ENCODE measurements at regions not wholly inside any gene's neighbourhood (a gene's known extent, or its start where the extent isn't known, plus 50 kb on each side); places are given as distances from the start of the nearest gene placed in this dataset.

DNA sequence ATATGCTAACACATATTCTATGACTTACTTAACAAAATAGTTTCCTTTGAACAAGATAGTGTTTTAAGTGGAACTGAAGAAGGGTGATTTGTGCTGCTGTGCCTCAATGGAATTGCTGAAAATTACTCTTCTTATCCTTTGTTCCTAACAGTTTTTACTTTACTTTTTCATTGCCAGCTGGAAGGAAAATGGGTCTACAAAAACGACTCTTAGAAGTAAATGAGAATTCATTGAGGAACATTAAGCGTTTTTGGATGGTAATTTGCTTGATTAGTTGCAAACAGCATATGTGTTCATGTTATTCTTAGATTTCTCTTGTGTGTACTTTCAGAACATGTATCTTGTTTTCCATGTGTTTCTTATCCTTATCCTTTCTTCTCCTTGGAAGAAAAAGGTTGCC, 170.4 kb upstream of the VEGFC start:
- TF ChIP-seq, protein P1, sequence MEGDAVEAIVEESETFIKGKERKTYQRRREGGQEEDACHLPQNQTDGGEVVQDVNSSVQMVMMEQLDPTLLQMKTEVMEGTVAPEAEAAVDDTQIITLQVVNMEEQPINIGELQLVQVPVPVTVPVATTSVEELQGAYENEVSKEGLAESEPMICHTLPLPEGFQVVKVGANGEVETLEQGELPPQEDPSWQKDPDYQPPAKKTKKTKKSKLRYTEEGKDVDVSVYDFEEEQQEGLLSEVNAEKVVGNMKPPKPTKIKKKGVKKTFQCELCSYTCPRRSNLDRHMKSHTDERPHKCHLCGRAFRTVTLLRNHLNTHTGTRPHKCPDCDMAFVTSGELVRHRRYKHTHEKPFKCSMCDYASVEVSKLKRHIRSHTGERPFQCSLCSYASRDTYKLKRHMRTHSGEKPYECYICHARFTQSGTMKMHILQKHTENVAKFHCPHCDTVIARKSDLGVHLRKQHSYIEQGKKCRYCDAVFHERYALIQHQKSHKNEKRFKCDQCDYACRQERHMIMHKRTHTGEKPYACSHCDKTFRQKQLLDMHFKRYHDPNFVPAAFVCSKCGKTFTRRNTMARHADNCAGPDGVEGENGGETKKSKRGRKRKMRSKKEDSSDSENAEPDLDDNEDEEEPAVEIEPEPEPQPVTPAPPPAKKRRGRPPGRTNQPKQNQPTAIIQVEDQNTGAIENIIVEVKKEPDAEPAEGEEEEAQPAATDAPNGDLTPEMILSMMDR (IDR thresholded peaks at IDR 0.05), result no peak
- TF ChIP-seq POLR2A (IDR thresholded peaks at IDR 0.05), result no peak

Measured in uterus (tissue), 2 donors.